ENCODE measurements at regions not wholly inside any gene's neighbourhood (a gene's known extent, or its start where the extent isn't known, plus 50 kb on each side); places are given as distances from the start of the nearest gene placed in this dataset.
A peak's percentile ranks its signal among the peaks of the same experiment; 100 is the strongest.

DNA sequence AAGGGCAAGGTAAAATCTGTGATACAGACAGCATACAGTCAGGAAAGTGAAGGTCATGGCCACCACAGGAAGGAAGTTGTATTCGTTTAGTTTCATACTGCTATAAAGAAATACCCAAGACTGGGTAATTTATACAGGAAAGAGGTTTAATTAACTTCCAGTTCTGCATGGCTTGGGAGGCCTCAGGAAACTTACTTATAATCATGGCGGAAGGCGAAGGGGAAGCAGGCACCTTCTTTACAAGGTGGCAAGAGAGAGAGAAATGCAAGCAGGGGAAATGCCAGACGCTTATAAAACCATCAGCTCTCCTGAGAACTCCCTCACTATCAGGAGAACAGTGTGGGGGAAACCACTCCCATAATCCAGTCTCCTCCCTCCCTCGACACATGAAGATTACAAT lies 353.7 kb upstream of the SEMA6D start:
- DNase-seq (ENCODE audit: low read depth), result no peak
- H3K4me3 ChIP-seq (ENCODE audit: control insufficient read depth, low read depth, low read length), result no peak overlapping the region
- TF ChIP-seq, protein P1, sequence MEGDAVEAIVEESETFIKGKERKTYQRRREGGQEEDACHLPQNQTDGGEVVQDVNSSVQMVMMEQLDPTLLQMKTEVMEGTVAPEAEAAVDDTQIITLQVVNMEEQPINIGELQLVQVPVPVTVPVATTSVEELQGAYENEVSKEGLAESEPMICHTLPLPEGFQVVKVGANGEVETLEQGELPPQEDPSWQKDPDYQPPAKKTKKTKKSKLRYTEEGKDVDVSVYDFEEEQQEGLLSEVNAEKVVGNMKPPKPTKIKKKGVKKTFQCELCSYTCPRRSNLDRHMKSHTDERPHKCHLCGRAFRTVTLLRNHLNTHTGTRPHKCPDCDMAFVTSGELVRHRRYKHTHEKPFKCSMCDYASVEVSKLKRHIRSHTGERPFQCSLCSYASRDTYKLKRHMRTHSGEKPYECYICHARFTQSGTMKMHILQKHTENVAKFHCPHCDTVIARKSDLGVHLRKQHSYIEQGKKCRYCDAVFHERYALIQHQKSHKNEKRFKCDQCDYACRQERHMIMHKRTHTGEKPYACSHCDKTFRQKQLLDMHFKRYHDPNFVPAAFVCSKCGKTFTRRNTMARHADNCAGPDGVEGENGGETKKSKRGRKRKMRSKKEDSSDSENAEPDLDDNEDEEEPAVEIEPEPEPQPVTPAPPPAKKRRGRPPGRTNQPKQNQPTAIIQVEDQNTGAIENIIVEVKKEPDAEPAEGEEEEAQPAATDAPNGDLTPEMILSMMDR (conservative IDR thresholded peaks at IDR 0.05; ENCODE audit: control insufficient read depth, insufficient read depth, low read depth, low read length), result no peak

- no peak for DNase-seq (ENCODE audit: low read depth)
- no peak overlapping the region for H3K4me3 ChIP-seq (ENCODE audit: control insufficient read depth, low read depth, low read length)
- TF ChIP-seq, protein P1 (conservative IDR thresholded peaks at IDR 0.05; ENCODE audit: control insufficient read depth, insufficient read depth, low read depth, low read length), result no peak
Measured at GRCh38 chr15:47364230-47365141, 352.8 kb upstream of the SEMA6D start.

DNA sequence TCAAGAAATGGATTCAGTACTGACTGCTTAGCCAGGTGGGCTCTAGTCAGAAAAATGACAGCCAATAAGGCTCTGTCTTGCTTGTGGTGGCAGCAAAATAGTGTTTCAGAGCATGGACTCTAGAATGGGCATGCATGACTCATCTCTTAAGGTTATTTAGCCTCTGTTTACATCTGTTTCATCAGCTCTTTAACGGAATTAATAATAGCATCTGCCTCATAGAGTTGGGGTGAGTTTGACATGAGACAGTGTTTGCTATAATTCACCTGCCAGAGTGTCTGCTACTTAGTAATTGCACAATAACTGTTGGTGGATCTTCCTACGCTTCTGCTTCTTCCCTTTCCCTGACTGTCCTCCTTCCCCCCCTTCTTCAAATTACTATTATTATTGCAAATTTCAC lies 350.4 kb upstream of the SEMA6D start:
- no peak overlapping the region for H3K4me3 ChIP-seq (ENCODE audit: control insufficient read depth, low read depth, low read length)
- no peak for DNase-seq (ENCODE audit: low read depth)
- TF ChIP-seq, protein P1 (conservative IDR thresholded peaks at IDR 0.05; ENCODE audit: control insufficient read depth, insufficient read depth, low read depth, low read length), result no peak

- no peak overlapping the region for H3K4me3 ChIP-seq (ENCODE audit: control insufficient read depth, low read depth, low read length)
- TF ChIP-seq, protein P1 (conservative IDR thresholded peaks at IDR 0.05; ENCODE audit: control insufficient read depth, insufficient read depth, low read depth, low read length), result no peak
- no peak for DNase-seq (ENCODE audit: low read depth)
Measured at GRCh38 chr15:47367726-47368390, 349.4 kb upstream of the SEMA6D start.

DNA sequence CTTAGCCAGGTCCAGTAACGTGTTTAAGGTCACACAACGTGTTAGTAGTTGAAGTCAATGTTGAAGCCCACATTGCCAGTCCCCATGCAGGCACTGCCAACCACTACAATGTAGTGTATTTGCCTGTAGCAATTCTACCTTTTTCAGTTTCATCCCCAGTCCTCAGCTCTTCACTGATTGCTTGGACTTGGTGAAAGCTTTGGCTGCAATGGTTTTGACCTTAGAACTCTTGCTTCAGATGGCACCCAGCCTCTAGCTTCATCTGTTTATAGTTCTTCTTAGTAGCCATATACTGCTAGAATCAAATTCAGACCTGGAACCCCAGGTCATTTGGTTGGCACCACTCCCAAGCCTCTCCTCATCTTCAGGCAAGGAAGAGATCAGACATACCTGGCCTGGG lies 345.4 kb upstream of the SEMA6D start:
- no peak overlapping the region for H3K4me3 ChIP-seq (ENCODE audit: control insufficient read depth, low read depth, low read length)
- no peak for DNase-seq (ENCODE audit: low read depth)
- TF ChIP-seq, protein P1 (conservative IDR thresholded peaks at IDR 0.05; ENCODE audit: control insufficient read depth, insufficient read depth, low read depth, low read length), result no peak

DNA sequence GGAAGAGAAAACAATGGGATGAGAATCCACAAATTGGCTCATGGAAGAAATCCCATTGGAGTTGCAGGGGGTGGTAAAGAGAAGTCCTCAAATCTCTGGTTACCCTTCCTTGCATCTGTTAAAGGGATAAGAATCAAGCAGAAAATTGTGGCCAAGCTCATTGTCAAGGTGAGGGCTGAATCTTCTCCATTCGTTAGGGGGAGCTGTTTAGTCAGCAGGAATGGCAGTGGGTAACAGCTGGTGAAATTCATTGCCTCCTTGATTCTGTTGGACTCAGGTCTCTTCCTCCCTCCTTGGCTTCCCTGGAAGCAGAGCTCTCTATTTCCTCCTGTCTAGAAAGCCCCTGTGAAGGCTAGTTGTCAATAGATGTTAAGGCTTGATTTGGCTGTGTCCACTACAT lies 343.1 kb upstream of the SEMA6D start:
- TF ChIP-seq, protein P1 (conservative IDR thresholded peaks at IDR 0.05; ENCODE audit: control insufficient read depth, insufficient read depth, low read depth, low read length), result peak; percentile 60
- DNase-seq (ENCODE audit: low read depth), result peak; percentile 36
- no peak overlapping the region for H3K4me3 ChIP-seq (ENCODE audit: control insufficient read depth, low read depth, low read length)
